CD4-positive, alpha-beta T cell (primary cell): ENCODE measurements at regions not wholly inside any gene's neighbourhood (a gene's known extent, or its start where the extent isn't known, plus 50 kb on each side); places are given as distances from the start of the nearest gene placed in this dataset.

Experiments used
- ATAC-seq: fragments of 200-7000 bp; cut with Tn5 transposase; one replicate; pipeline ENCODE4 v1.10.0; 2022; ENCODE audit warnings: mild to moderate bottlenecking; ENCODE audit not compliant: poor library complexity
- CTCF ChIA-PET: fragments of 350-600 bp; sonication (Branson Sonifier 250); formaldehyde crosslinking; loops from one replicate; lab custom pipeline; 2021; ENCODE audit warnings: antibody characterized with exemption, inconsistent platforms; lab: Charles Lee
- POLR2A ChIA-PET: fragments of 350-600 bp; sonication (Branson Sonifier 250); formaldehyde crosslinking; loops from one replicate; lab custom pipeline; 2021; ENCODE audit warnings: antibody characterized with exemption, inconsistent platforms; lab: Charles Lee
- DNase-seq, 14 experiments: peaks; one replicate each; pipeline ENCODE4 v3.0.0-alpha.2; 2013 to 2020; ENCODE audit warnings: mixed read lengths in 2 of 14
- H3K27ac ChIP-seq, 2 donors: one replicate each; pipeline versions ENCODE4 v1.5.1 to v1.7.0; 2013; ENCODE audit warnings: low read length in 2 of 2, low read depth in 1 of 2, mild to moderate bottlenecking in 1 of 2
- H3K27me3 ChIP-seq, 2 experiments: 1 replicate in 1 of 2; 2 replicates in 1 of 2; pipeline versions ENCODE4 v1.6.1 to v1.7.0; 2013; ENCODE audit warnings: low read length in 2 of 2, control low read depth in 1 of 2, mild to moderate bottlenecking in 1 of 2, moderate library complexity in 1 of 2; ENCODE audit not compliant: insufficient read depth in 2 of 2, control insufficient read depth in 1 of 2
- H3K36me3 ChIP-seq: one replicate; pipeline ENCODE4 v1.6.1; 2013; ENCODE audit warnings: low read length, control low read depth; ENCODE audit not compliant: insufficient read depth
- H3K4me1 ChIP-seq: one replicate; pipeline ENCODE4 v1.6.1; 2013; ENCODE audit warnings: low read length, control low read depth; ENCODE audit not compliant: insufficient read depth
- H3K4me3 ChIP-seq: one replicate; pipeline ENCODE4 v1.5.1; 2013; ENCODE audit warnings: mild to moderate bottlenecking, low read length, moderate library complexity
- H3K9me3 ChIP-seq, 2 experiments: 1 replicate in 1 of 2; 2 replicates in 1 of 2; pipeline versions ENCODE4 v1.6.1 to v1.7.0; 2013; ENCODE audit warnings: low read length in 2 of 2, mild to moderate bottlenecking in 2 of 2, control low read depth in 1 of 2, moderate library complexity in 1 of 2; ENCODE audit not compliant: control insufficient read depth in 1 of 2, insufficient read depth in 1 of 2
- H3K27ac Mint-ChIP-seq: one replicate; pipeline ENCODE4 v1.8.0; 2020; ENCODE audit warnings: mixed read lengths
- H3K27me3 Mint-ChIP-seq: one replicate; pipeline ENCODE4 v1.8.0; 2021; ENCODE audit warnings: mixed read lengths
- H3K36me3 Mint-ChIP-seq: one replicate; pipeline ENCODE4 v1.8.0; 2021; ENCODE audit warnings: low read depth, mixed read lengths
- H3K4me1 Mint-ChIP-seq: one replicate; pipeline ENCODE4 v1.8.0; 2021; ENCODE audit warnings: low read depth, mixed read lengths
- H3K4me3 Mint-ChIP-seq: one replicate; pipeline ENCODE4 v1.8.0; 2020; ENCODE audit warnings: mild to moderate bottlenecking, mixed read lengths
- H3K9me3 Mint-ChIP-seq: one replicate; pipeline ENCODE4 v1.8.0; 2020; ENCODE audit warnings: mixed read lengths
- CTCF ChIP-seq: fragments of 200-600 bp; IDR thresholded peaks from one replicate; pipeline ENCODE4 v1.8.0; 2022; ENCODE audit warnings: antibody characterized with exemption, mild to moderate bottlenecking
- intact Hi-C, 2 experiments: fragments of 100-400 bp; cut with DNase I in 1 of 2; cut with micrococcal nuclease in 1 of 2; formaldehyde crosslinking; loops; one replicate each; pipeline versions ENCODE4 v1.15.1 to v1.9.0; 2023 to 2025; cut with DNase I, micrococcal nuclease

GRCh38 chr6:156121973-156122372, 655.2 kb upstream of the ARID1B start:
- DNase-seq (no peak), ATAC-seq (no peak)
- Mint-ChIP-seq H3K4me1 (no peaks in the 10 kb centered on the region), H3K4me3 (no peak overlapping the region), H3K27ac (no peak overlapping the region), H3K27me3 (no peaks in the 10 kb centered on the region), H3K9me3 (peaks cover 2% of the 10 kb centered on the region), H3K36me3 (peaks cover 5% of the 10 kb centered on the region)
- H3K4me3 ChIP-seq, result no peak overlapping the region
- ChIA-PET POLR2A (no interaction called here), CTCF (no interaction called here)
- no peaks in the 10 kb centered on the region for H3K9me3 ChIP-seq
- H3K27ac ChIP-seq, result no peak overlapping the region
- no peaks in the 10 kb centered on the region for H3K36me3 ChIP-seq
- no peaks in the 10 kb centered on the region for H3K27me3 ChIP-seq
- intact Hi-C loops, result no loop called here
- TF ChIP-seq CTCF, result no peak
- H3K4me1 ChIP-seq, result no peaks in the 10 kb centered on the region

GRCh38 chr6:156114541-156114940, 658.9 kb upstream of the NOX3 start:
- ATAC-seq (no peak), DNase-seq (no peak)
- H3K27ac ChIP-seq, result no peak overlapping the region
- H3K9me3 ChIP-seq, result no peaks in the 10 kb centered on the region
- H3K4me1 Mint-ChIP-seq, result no peaks in the 10 kb centered on the region
- no peak for TF ChIP-seq CTCF
- intact Hi-C loops, result no loop called here
- ChIA-PET CTCF (no interaction called here), POLR2A (no interaction called here)
- no peak overlapping the region for H3K27ac Mint-ChIP-seq
- H3K4me3 Mint-ChIP-seq, result no peak overlapping the region
- no peaks in the 10 kb centered on the region for H3K4me1 ChIP-seq
- H3K36me3 ChIP-seq, result no peaks in the 10 kb centered on the region
- H3K4me3 ChIP-seq, result no peak overlapping the region
- peaks cover 4% of the 10 kb centered on the region for H3K9me3 Mint-ChIP-seq
- H3K27me3 ChIP-seq, result no peaks in the 10 kb centered on the region
- H3K27me3 Mint-ChIP-seq, result no peaks in the 10 kb centered on the region
- peaks cover 5% of the 10 kb centered on the region for H3K36me3 Mint-ChIP-seq

- CTCF ChIA-PET, result no interaction called here
- H3K36me3 ChIP-seq, result no peaks in the 10 kb centered on the region
- no peak overlapping the region for H3K4me3 ChIP-seq
- H3K9me3 ChIP-seq, result no peaks in the 10 kb centered on the region
- H3K4me1 Mint-ChIP-seq, result no peaks in the 10 kb centered on the region
- ATAC-seq (no peak), DNase-seq (no peak)
- H3K27me3 Mint-ChIP-seq, result no peaks in the 10 kb centered on the region
- peaks cover 1% of the 10 kb centered on the region for H3K36me3 Mint-ChIP-seq
- no peak for TF ChIP-seq CTCF
- peaks cover 4% of the 10 kb centered on the region for H3K9me3 Mint-ChIP-seq
- H3K27ac ChIP-seq, result no peak overlapping the region
- intact Hi-C loops, result no loop called here
- no peaks in the 10 kb centered on the region for H3K4me1 ChIP-seq
- no peak overlapping the region for H3K27ac Mint-ChIP-seq
- H3K4me3 Mint-ChIP-seq, result no peak overlapping the region
- POLR2A ChIA-PET, result no interaction called here
- H3K27me3 ChIP-seq, result no peaks in the 10 kb centered on the region
These were observed 658.0 kb upstream of the NOX3 start for GRCh38 chr6:156113631-156114030.
